Fibroblast of lung (primary cell): ENCODE measurements at regions not wholly inside any gene's neighbourhood (a gene's known extent, or its start where the extent isn't known, plus 50 kb on each side); places are given as distances from the start of the nearest gene placed in this dataset.
A peak's percentile ranks its signal among the peaks of the same experiment; 100 is the strongest.

Source experiments
- DNase-seq, 2 donors: peaks; one replicate each; pipeline versions ENCODE4 v3.0.0 to v3.0.0-alpha.2; 2010; ENCODE audit warnings: low read depth in 2 of 2
- H2AFZ ChIP-seq: 2 replicates; pipeline ENCODE4 v1.5.1; 2012; ENCODE audit warnings: low read length, control low read depth, inconsistent platforms
- H3K27ac ChIP-seq: 2 replicates; pipeline ENCODE4 v1.5.1; 2011; ENCODE audit warnings: low read length, control low read depth; ENCODE audit not compliant: insufficient read depth
- H3K27me3 ChIP-seq: 2 replicates; pipeline ENCODE4 v1.5.1; 2011; ENCODE audit warnings: mild to moderate bottlenecking, low read length; ENCODE audit not compliant: control insufficient read depth, insufficient read depth
- H3K36me3 ChIP-seq: 2 replicates; pipeline ENCODE4 v1.5.1; 2011; ENCODE audit warnings: low read length; ENCODE audit not compliant: control insufficient read depth, insufficient read depth
- H3K4me1 ChIP-seq: 2 replicates; pipeline ENCODE4 v1.5.1; 2011; ENCODE audit warnings: low read length; ENCODE audit not compliant: control insufficient read depth, insufficient read depth; ENCODE audit errors: extremely low read depth
- H3K4me2 ChIP-seq: 2 replicates; pipeline ENCODE4 v1.5.1; 2011; ENCODE audit warnings: low read length, control low read depth; ENCODE audit not compliant: insufficient read depth; ENCODE audit errors: extremely low read depth
- H3K4me3 ChIP-seq, 4 experiments: fragments of 200-600 bp in 1 of 4; sonication (generic) in 1 of 4; replicated peaks in 1 of 4; 2 replicates each; pipeline ENCODE4 v1.5.1; 2011 to 2016; ENCODE audit warnings: low read length in 4 of 4, low read depth in 3 of 4, mild to moderate bottlenecking in 3 of 4, control low read depth in 2 of 4, inconsistent platforms in 1 of 4, mixed read lengths in 1 of 4; ENCODE audit not compliant: insufficient read depth in 1 of 4; ENCODE audit errors: control extremely low read depth in 1 of 4
- H3K79me2 ChIP-seq: 2 replicates; pipeline ENCODE4 v1.5.1; 2012; ENCODE audit warnings: mild to moderate bottlenecking, low read length, inconsistent platforms; ENCODE audit not compliant: control insufficient read depth, insufficient read depth
- H3K9ac ChIP-seq: 2 replicates; pipeline ENCODE4 v1.5.1; 2011; ENCODE audit warnings: mild to moderate bottlenecking, low read length, control low read depth; ENCODE audit not compliant: insufficient read depth
- H3K9me3 ChIP-seq: 2 replicates; pipeline ENCODE4 v1.5.1; 2012; ENCODE audit warnings: low read depth, low read length; ENCODE audit not compliant: control insufficient read depth, insufficient read depth
- H4K20me1 ChIP-seq: 2 replicates; pipeline ENCODE4 v1.5.1; 2011; ENCODE audit warnings: low read length; ENCODE audit not compliant: control insufficient read depth, insufficient read depth; ENCODE audit errors: extremely low read depth
- CTCF ChIP-seq, 2 donors: IDR thresholded peaks in 1 of 2; conservative IDR thresholded peaks in 1 of 2; 1 replicate in 1 of 2; 2 replicates in 1 of 2; pipeline ENCODE4 v1.5.1; 2011 to 2012; ENCODE audit warnings: low read length in 2 of 2, control low read depth in 1 of 2, inconsistent platforms in 1 of 2, low read depth in 1 of 2, mild to moderate bottlenecking in 1 of 2
- EZH2 ChIP-seq: IDR thresholded peaks from 2 replicates; pipeline ENCODE4 v1.5.1; 2012; ENCODE audit warnings: low read length, control low read depth, mild to moderate bottlenecking; ENCODE audit errors: missing control alignments

- no peak overlapping the region for H2AFZ ChIP-seq
- H3K36me3 ChIP-seq, result no peaks in the 10 kb centered on the region
- no peak overlapping the region for H3K9ac ChIP-seq
- H3K4me1 ChIP-seq, result no peaks in the 10 kb centered on the region
- H3K4me2 ChIP-seq, result no peak overlapping the region
- no peaks in the 10 kb centered on the region for H3K9me3 ChIP-seq
- TF ChIP-seq EZH2, result no peak
- no peak for TF ChIP-seq CTCF (conservative IDR thresholded peaks at IDR 0.05 in 1 of 2, IDR thresholded peaks at IDR 0.05 in 1 of 2; ENCODE audit: low read depth in 1 of 2, low read length in 2 of 2)
- no peaks in the 10 kb centered on the region for H4K20me1 ChIP-seq
- H3K4me3 ChIP-seq, result no peak overlapping the region
- H3K79me2 ChIP-seq, result no peaks in the 10 kb centered on the region
- H3K27ac ChIP-seq, result no peak overlapping the region
- no peaks in the 10 kb centered on the region for H3K27me3 ChIP-seq
- DNase-seq, result peak; percentile 39 to 42
These were observed 282.1 kb downstream of the RPS29 start for GRCh38 chr14:49303946-49304516.

- Histone ChIP-seq H2AFZ (no peak overlapping the region), H3K4me3 (no peak overlapping the region), H3K4me1 (no peaks in the 10 kb centered on the region), H3K36me3 (no peaks in the 10 kb centered on the region), H3K4me2 (no peak overlapping the region), H3K27me3 (no peaks in the 10 kb centered on the region), H4K20me1 (no peaks in the 10 kb centered on the region), H3K79me2 (no peaks in the 10 kb centered on the region), H3K9ac (no peak overlapping the region), H3K9me3 (no peaks in the 10 kb centered on the region), H3K27ac (no peak overlapping the region)
- TF ChIP-seq EZH2 (no peak), CTCF (conservative IDR thresholded peaks at IDR 0.05 in 1 of 2, IDR thresholded peaks at IDR 0.05 in 1 of 2; ENCODE audit: low read depth in 1 of 2, low read length in 2 of 2) (no peak)
- DNase-seq, result no peak
These were observed 289.1 kb downstream of the RPS29 start for GRCh38 chr14:49297102-49297501.

GRCh38 chr14:49294621-49295148 is 291.5 kb downstream of the RPS29 start:
- Histone ChIP-seq H3K27ac (no peak overlapping the region), H3K9ac (no peak overlapping the region), H2AFZ (no peak overlapping the region), H3K9me3 (no peaks in the 10 kb centered on the region), H3K79me2 (no peaks in the 10 kb centered on the region), H3K4me2 (no peak overlapping the region), H3K36me3 (no peaks in the 10 kb centered on the region), H4K20me1 (no peaks in the 10 kb centered on the region), H3K4me1 (no peaks in the 10 kb centered on the region), H3K27me3 (no peaks in the 10 kb centered on the region), H3K4me3 (no peak overlapping the region)
- TF ChIP-seq CTCF (conservative IDR thresholded peaks at IDR 0.05 in 1 of 2, IDR thresholded peaks at IDR 0.05 in 1 of 2; ENCODE audit: low read depth in 1 of 2, low read length in 2 of 2), result no peak
- no peak for TF ChIP-seq EZH2
- DNase-seq, result no peak
